ENCODE measurements at regions not wholly inside any gene's neighbourhood (a gene's known extent, or its start where the extent isn't known, plus 50 kb on each side); places are given as distances from the start of the nearest gene placed in this dataset.

GRCh38 chr10:63699785-63700613 is 178.8 kb downstream of the REEP3 start:
- no peak overlapping the region for H3K9ac ChIP-seq (ENCODE audit: low read depth, low read length)
- peaks cover 11% of the 10 kb centered on the region; the same call in 1 of the 2 replicates for H3K4me1 ChIP-seq (ENCODE audit: insufficient read depth, low read length)
- H3K36me3 ChIP-seq (ENCODE audit: insufficient read depth, low read length) = no peaks in the 10 kb centered on the region

GRCh38 chr10:63700631-63701156 is 179.5 kb downstream of the REEP3 start:
- H3K36me3 ChIP-seq (ENCODE audit: insufficient read depth, low read length) = no peaks in the 10 kb centered on the region
- peaks cover 11% of the 10 kb centered on the region; the same call in 1 of the 2 replicates for H3K4me1 ChIP-seq (ENCODE audit: insufficient read depth, low read length)
- H3K9me3 ChIP-seq (ENCODE audit: control insufficient read depth, insufficient read depth, low read length) = no peaks in the 10 kb centered on the region; the same call in 1 of the 2 replicates
- no peak overlapping the region for H3K9ac ChIP-seq (ENCODE audit: low read depth, low read length)

More at GRCh38 chr10:63699785-63700613, 178.8 kb downstream of the REEP3 start:
- H3K9me3 ChIP-seq (ENCODE audit: control insufficient read depth, insufficient read depth, low read length) = no peaks in the 10 kb centered on the region

- Histone ChIP-seq H3K36me3 (ENCODE audit: insufficient read depth, low read length) (no peaks in the 10 kb centered on the region), H3K9ac (ENCODE audit: low read depth, low read length) (no peak overlapping the region), H3K9me3 (ENCODE audit: control insufficient read depth, insufficient read depth, low read length) (no peaks in the 10 kb centered on the region; the same call in 1 of the 2 replicates), H3K4me1 (ENCODE audit: insufficient read depth, low read length) (peaks cover 15% of the 10 kb centered on the region)
Measured at GRCh38 chr10:63702092-63702491, 180.9 kb downstream of the REEP3 start.

- Histone ChIP-seq H3K9ac (ENCODE audit: low read depth, low read length) (no peak overlapping the region), H3K9me3 (ENCODE audit: control insufficient read depth, insufficient read depth, low read length) (no peaks in the 10 kb centered on the region; the same call in 1 of the 2 replicates), H3K36me3 (ENCODE audit: insufficient read depth, low read length) (no peaks in the 10 kb centered on the region), H3K4me1 (ENCODE audit: insufficient read depth, low read length) (peaks cover 17% of the 10 kb centered on the region)
Measured at GRCh38 chr10:63703113-63703670, 182.0 kb downstream of the REEP3 start.

- Histone ChIP-seq H3K4me1 (ENCODE audit: insufficient read depth, low read length) (peaks cover 17% of the 10 kb centered on the region), H3K9me3 (ENCODE audit: control insufficient read depth, insufficient read depth, low read length) (no peaks in the 10 kb centered on the region; the same call in 1 of the 2 replicates), H3K36me3 (ENCODE audit: insufficient read depth, low read length) (no peaks in the 10 kb centered on the region), H3K9ac (ENCODE audit: low read depth, low read length) (no peak overlapping the region)
Measured at GRCh38 chr10:63703740-63704345, 182.6 kb downstream of the REEP3 start.

- peaks cover 27% of the 10 kb centered on the region for H3K4me1 ChIP-seq (ENCODE audit: insufficient read depth, low read length)
- no peaks in the 10 kb centered on the region; the same call in 1 of the 2 replicates for H3K9me3 ChIP-seq (ENCODE audit: control insufficient read depth, insufficient read depth, low read length)
- no peak overlapping the region for H3K9ac ChIP-seq (ENCODE audit: low read depth, low read length)
- H3K36me3 ChIP-seq (ENCODE audit: insufficient read depth, low read length) = no peaks in the 10 kb centered on the region
Measured at GRCh38 chr10:63707254-63707910, 186.2 kb downstream of the REEP3 start.

- H3K4me1 ChIP-seq (ENCODE audit: insufficient read depth, low read length) = peaks cover 30% of the 10 kb centered on the region
Measured at GRCh38 chr10:63708421-63708820, 187.2 kb downstream of the REEP3 start.

GRCh38 chr10:63710703-63711102 is 189.5 kb downstream of the REEP3 start:
- H3K36me3 ChIP-seq (ENCODE audit: insufficient read depth, low read length) = no peaks in the 10 kb centered on the region
- no peaks in the 10 kb centered on the region for H3K9me3 ChIP-seq (ENCODE audit: control insufficient read depth, insufficient read depth, low read length)
- H3K4me1 ChIP-seq (ENCODE audit: insufficient read depth, low read length) = peaks cover 42% of the 10 kb centered on the region
- no peak overlapping the region for H3K9ac ChIP-seq (ENCODE audit: low read depth, low read length)

More at GRCh38 chr10:63708421-63708820, 187.2 kb downstream of the REEP3 start:
- Histone ChIP-seq H3K9me3 (ENCODE audit: control insufficient read depth, insufficient read depth, low read length) (no peaks in the 10 kb centered on the region; the same call in 1 of the 2 replicates), H3K36me3 (ENCODE audit: insufficient read depth, low read length) (no peaks in the 10 kb centered on the region), H3K9ac (ENCODE audit: low read depth, low read length) (no peak overlapping the region)

GRCh38 chr10:63711361-63711760 is 190.2 kb downstream of the REEP3 start:
- no peaks in the 10 kb centered on the region for H3K9me3 ChIP-seq (ENCODE audit: control insufficient read depth, insufficient read depth, low read length)
- H3K9ac ChIP-seq (ENCODE audit: low read depth, low read length) = no peak overlapping the region
- no peaks in the 10 kb centered on the region for H3K36me3 ChIP-seq (ENCODE audit: insufficient read depth, low read length)
- H3K4me1 ChIP-seq (ENCODE audit: insufficient read depth, low read length) = peaks cover 47% of the 10 kb centered on the region

- Histone ChIP-seq H3K9me3 (ENCODE audit: control insufficient read depth, insufficient read depth, low read length) (no peaks in the 10 kb centered on the region), H3K36me3 (ENCODE audit: insufficient read depth, low read length) (no peaks in the 10 kb centered on the region; the same call in 1 of the 2 replicates), H3K4me1 (ENCODE audit: insufficient read depth, low read length) (peaks cover 50% of the 10 kb centered on the region), H3K9ac (ENCODE audit: low read depth, low read length) (no peak overlapping the region)
Measured at GRCh38 chr10:63711867-63712716, 190.9 kb downstream of the REEP3 start.

- Histone ChIP-seq H3K4me1 (ENCODE audit: insufficient read depth, low read length) (peaks cover 50% of the 10 kb centered on the region), H3K36me3 (ENCODE audit: insufficient read depth, low read length) (no peaks in the 10 kb centered on the region; the same call in 1 of the 2 replicates), H3K9me3 (ENCODE audit: control insufficient read depth, insufficient read depth, low read length) (no peaks in the 10 kb centered on the region), H3K9ac (ENCODE audit: low read depth, low read length) (no peak overlapping the region)
Measured at GRCh38 chr10:63712717-63713115, 191.5 kb downstream of the REEP3 start.

GRCh38 chr10:63713191-63714144 is 192.3 kb downstream of the REEP3 start:
- Histone ChIP-seq H3K4me1 (ENCODE audit: insufficient read depth, low read length) (peaks cover 56% of the 10 kb centered on the region), H3K9ac (ENCODE audit: low read depth, low read length) (peak overlapping the region; percentile 43; the same call in 1 of the 2 replicates), H3K9me3 (ENCODE audit: control insufficient read depth, insufficient read depth, low read length) (no peaks in the 10 kb centered on the region)

More at GRCh38 chr10:63713191-63714144, 192.3 kb downstream of the REEP3 start:
- H3K36me3 ChIP-seq (ENCODE audit: insufficient read depth, low read length) = no peaks in the 10 kb centered on the region; the same call in 1 of the 2 replicates

All from ES-I3 (cell line).